ENCODE measurements at regions not wholly inside any gene's neighbourhood (a gene's known extent, or its start where the extent isn't known, plus 50 kb on each side); places are given as distances from the start of the nearest gene placed in this dataset.
"Not testable (repeated sequence)": the region's sequence is repeated elsewhere in the genome, so short reads cannot be mapped to it uniquely, and the experiment has no call there.

DNA sequence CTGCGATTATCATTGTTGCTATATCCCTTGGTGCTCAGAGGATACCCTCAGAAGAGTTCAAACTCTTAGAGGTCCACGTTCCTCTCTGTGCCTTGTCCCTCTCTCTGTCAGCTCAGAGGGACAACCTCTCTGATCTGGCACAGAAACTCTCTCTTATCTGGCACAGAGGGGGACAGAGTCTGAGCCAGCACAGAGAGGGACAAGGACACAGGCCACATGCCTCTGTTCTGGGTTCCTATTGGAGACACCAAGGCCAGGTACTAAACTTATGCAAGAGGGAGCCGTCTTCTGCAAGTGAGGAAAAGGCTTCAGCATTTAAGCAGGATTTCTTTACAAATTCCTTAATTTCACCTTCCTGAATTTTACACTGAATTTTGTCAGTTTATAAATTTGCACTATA is 565.2 kb downstream of the TOX3 start:
- DNase-seq (ENCODE audit: low read depth, low spot score): no peak

DNA sequence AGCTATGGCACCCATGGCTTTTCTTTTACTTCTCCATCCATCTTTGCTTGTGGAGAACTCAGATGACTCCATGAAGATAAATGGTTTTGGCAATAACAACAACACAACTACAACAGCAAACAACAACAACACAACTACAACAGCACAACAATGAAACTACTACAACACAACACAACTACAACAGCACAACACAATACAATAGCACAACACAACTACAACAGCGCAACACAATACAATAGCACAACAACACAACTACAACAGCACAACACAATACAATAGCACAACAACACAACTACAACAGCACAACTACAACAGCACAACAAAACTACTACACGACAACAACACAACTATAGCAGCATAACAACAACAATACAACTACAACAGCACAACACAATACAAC is 569.4 kb downstream of the TOX3 start:
- DNase-seq (ENCODE audit: low read depth, low spot score): not testable (repeated sequence)

DNA sequence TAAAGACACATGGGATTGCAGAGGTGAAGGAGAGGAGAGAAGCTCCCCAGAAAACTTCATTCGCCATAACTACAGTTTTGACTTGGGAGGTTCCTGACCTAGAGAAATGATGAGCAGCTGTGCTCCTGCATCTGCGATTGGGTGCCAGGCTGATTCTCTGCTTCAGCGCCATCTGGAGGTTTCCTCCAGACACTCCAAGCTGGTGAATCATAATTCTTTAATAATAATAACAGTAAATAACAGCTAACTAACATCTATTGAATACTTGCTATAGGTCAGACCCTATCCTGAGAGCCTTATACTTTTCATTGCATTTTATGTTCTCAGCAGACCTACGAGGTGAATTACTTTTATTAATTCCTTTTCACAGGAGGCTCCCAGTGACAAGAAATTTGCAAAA is 575.8 kb downstream of the TOX3 start:
- no peak for DNase-seq (ENCODE audit: low read depth, low spot score)

DNA sequence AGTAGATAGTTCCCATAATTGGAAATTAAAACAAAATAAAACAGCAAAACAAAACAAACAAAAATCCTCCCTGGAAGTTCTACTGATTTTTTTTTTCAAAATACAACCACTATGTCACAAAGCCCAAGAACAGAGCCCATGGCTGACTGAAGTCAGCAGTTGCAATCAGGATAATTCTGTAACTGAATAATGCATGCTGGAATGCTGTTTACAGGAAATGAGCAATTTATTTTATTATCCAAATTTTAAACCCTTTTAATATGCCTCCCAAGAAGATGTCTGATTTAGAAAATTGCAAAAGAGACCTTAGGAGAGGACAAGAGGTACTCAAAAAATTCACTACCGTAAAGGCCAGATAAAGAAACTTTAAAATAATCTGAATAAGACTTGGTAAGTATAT is 578.2 kb downstream of the TOX3 start:
- DNase-seq (ENCODE audit: low read depth, low spot score): no peak

DNA sequence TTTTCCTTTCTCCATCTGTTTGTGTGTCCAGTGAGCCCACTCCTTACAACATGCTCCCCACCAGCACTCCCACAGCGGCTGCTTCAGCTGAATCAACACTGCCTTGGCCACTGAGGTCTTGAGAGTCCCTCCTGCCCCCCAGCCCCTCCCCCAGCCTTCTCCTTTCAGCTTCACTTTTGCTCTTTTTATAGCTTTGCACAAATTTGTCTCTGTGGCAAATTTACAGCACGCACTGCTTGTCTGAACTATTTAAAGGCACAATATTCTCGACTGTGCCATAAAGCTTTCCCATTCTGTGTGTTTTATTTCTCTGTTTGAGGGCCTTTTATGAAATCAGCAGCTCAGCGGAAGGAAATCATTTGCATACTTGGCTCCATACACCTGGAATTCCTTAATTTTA is 579.3 kb downstream of the TOX3 start:
- peak; percentile 12 for DNase-seq (ENCODE audit: low read depth, low spot score)

DNA sequence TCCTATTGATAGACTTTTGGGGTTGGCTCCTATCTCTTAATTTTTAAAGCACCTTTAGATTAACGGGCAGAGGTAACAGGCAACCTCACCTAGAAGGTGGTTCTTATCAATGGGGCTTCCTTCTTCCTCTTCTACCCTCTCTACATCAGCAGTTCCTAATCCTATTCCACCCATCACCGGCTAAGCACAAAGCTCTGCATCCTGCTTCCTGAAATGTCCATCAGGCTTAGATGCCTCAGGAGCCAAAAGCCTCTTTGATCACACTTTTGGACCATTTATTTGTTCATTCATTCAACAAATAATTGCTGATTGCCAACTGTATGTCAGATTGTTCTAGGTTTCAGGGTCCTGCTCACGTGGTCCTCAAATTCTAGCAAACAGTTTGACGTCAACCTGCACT is 586.0 kb downstream of the TOX3 start:
- DNase-seq (ENCODE audit: low read depth, low spot score): no peak

DNA sequence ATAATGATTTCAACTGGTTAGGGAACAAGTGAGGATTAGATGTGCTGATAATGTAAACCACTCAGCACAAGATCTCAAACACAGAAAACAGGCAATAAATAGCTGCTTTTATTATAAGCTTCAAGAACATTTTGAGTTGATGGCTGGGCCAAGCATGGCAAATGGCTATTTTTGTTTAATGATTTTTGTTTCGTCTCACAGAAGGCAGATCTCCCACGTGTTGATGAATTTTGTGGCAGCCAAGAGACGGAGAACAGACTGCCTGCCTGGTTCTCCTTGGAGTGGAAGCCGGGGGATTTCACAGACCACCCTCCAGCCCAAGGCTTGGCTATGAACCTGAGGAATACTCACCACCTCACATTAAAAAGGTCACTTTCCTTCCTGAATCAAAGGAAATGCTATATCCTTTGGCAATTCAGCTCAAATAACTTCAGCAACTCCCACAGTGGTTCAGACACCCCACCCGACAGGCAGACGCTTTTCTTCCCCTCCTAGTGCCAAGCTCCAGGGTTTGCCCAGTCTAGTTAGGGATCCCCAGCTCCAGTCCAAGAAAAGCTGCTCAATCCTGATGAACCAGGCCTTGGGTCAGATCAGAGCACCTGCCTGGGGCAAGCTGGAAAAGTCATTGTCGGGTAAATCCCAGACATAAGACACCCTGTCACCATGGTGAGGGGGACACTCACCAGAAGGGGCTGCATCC is 593.5 kb downstream of the TOX3 start:
- DNase-seq (ENCODE audit: low read depth, low spot score): no peak

DNA sequence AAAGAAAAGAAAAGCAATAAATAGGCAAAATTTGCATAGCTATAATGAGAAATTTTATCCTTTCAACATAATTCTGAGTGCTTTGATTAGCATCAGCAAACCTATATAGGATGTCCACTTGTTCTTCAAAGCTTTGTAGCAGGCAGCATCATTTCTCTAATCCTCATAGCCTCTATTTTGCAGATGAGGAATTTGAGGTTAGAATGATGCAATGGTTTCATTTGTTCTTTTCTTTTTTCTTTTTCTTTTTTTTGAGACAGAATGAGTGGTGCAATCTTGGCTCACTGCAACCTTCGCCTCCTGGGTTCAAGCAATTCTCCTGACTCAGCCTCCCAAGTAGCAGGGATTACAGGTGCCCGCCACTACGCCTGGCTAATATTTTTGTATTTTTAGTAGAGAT is 594.4 kb downstream of the TOX3 start:
- no peak for DNase-seq (ENCODE audit: low read depth, low spot score)

DNA sequence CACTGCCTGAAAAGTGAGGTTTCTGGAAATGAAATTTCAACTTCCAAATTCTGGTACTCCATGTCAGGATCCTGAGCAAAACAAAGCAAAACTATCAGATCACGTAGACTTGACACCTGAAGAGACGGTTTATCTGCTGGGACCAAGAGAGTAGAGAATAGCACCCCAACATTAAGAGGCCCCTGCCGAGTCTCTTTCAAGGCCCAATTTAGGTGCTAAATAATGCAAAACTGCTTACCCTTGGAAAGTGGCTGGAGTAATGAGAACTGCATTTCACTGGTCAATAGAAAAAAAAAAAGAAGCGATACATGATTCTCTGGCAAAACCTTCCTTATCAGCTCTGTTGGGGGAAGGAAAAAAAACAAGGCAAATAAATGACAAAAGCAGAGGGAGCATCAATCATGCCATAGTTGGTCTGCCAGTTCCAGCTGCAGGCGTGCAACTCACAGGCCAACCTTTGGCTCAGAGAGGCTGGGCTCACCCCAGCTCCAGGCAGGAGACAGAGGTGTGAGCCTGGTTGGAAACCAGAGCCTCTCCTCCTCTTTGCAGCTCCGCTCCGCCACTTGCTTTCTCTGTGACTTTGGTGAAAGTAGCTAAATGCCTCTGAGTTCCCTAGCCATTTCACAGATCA is 595.2 kb downstream of the TOX3 start:
- no peak for DNase-seq (ENCODE audit: low read depth, low spot score)

DNA sequence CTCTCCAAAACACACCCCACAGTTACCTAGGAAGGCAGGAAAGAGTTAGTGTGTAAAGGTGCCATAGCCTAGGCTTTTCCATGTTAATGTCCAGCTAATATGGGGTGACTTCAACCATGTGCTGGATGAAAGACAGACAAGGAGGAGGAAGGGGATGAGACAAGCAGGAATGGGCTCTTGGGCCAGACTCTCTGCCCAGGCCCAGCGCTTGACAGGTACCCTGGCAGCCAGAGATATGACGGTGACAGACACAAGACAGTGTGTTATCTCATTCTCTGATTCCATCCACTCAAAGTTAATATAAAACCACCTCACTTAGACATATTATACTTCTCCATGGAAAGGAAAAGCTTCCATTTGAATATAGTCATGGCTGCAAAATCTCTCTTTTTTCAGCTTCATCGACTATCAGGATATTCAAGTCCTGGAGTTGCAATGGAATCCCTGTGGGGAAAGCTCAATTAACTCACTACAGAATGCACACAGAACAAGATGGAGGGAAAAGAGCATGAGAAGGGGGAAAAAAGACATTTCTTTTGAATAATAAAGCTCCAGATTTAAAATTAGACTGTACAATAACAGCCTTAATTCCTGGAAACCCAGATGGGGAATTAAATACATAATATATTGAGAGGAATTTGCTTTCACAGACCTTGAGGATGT is 596.7 kb downstream of the TOX3 start:
- no peak for DNase-seq (ENCODE audit: low read depth, low spot score)

DNA sequence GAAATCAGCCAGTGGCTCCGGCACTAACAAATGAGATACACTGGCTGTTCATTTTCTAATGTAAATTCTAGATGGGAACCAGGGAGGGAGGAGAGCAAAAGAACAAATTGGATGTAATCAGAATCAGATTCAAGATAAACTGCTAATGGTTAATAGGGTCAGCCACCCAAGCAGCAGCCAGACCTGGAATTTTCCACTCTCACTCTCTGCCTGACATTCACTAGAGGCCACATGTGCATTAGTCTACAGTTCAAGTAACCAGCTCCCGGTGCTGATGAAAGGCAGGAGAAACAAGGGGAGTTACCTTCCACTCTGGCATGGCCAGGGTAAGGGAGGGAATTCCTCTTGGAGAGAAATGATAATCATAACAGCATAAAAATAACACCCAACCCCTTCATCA is 597.7 kb downstream of the TOX3 start:
- DNase-seq (ENCODE audit: low read depth, low spot score): no peak

DNA sequence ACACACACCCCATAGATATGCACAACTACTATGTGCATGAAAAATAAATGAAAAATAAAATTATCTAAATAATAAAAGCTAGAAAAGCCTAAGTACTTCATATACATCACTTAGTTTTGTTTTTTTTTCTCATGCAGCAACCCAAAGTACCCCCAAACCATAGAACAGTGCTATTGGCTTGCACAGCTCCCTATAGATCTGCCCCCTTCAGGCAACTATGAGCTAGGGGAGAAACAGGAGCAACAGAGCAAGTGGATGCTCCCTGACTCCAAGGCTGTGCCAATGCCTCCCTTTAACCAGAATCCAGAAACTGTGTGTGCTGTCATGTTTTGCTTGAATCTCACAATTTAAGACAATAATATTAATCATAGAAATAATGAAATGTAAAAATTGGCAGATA is 605.5 kb downstream of the TOX3 start:
- DNase-seq (ENCODE audit: low read depth, low spot score): no peak

DNA sequence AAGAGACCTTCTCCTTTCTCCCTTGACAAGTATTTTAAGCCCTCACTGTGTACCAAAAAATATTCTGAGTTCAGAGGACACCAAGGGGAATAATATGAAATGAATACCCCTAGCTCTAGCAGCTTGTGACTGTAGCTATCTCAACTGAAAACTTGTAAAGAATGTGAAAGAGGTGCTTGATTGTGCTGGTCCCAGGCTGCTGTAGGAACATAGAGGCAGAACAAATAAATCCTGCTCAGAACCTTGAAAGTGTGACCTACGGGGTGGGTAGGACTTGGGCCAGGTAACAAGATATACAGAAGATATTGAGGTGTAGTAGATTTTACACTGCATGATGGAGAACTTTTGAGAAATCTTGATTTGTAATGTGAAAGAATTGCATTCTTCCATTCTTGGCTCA is 606.8 kb downstream of the TOX3 start:
- DNase-seq (ENCODE audit: low read depth, low spot score): no peak

DNA sequence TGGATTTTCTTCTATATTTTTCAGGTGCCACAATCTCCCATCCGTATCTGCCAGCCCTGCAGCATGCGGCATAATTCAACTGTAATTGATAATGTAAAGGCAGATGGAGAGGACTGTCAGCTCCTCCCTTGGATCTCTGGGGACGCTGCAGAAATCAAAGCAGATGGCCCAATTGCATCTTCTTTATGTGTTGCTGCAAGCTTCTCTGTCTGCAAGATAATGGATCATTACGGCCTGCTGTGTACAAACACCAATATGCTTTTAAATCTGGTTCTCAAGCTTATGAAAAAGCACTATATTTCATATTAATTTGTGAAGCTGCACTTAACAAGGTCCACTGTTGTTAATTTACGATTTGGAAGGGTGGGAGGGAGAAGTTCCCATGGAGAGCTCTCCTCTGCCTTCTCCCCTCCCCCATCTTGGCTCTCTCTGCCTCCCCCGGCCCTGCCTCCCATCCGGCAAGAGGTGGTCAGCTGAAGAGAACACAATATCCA is 607.5 kb downstream of the TOX3 start:
- no peak for DNase-seq (ENCODE audit: low read depth, low spot score)

DNA sequence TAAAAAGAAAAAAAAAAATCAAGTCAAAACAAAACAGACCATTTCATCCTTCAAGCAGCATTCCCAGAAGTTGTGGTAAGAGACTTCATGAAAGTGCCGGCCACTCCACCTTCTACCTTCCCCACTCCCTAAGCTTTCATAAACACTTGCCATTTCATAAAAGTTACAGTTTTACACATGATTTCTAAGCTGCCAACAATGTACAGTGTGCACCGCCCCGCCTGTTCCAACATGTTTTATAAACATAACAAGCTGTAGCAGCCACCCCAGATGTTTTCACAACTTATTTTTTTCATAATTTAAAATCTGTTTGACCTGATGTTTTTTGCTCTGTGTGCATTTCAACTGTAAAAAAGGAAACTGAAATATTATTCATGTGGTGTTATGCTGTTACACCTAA is 608.1 kb downstream of the TOX3 start:
- DNase-seq (ENCODE audit: low read depth, low spot score): no peak

DNA sequence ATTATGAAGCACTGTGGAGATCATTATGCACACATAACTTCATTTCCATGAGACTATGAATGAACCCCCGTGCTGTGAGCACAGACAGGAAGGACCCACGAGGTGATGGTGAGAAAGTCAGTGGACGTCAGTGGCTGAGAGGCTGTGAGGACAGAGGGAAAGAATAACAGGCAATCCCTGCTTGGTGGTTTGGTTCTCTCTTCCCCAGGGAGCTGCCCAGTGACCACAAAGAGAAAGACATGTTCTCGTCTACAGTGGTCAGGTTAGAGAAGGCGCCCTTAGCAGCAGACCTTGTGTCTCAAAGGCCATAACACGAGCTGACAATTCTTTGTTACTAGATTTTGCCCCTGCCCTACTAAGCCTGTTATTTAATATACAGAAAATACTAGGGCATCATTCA is 609.2 kb downstream of the TOX3 start:
- peak; percentile 9 for DNase-seq (ENCODE audit: low read depth, low spot score)

DNA sequence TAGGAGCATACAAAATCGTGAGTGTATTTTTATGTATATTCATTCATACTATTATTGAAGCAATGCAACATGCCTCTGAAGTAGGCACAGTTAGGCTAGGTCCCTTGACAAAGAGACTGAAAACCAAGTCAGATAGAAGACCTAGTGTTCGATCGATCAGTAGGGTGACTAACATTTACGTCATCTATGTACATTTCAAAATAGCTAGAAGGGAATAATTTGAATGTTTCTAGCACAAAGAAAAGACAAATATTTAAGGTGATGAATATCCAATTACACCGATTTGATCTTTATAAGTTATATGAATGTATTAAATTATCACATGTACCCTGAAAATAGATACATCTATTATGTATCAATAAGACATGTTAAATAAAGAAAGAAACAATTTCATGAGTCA is 610.1 kb downstream of the TOX3 start:
- DNase-seq (ENCODE audit: low read depth, low spot score): no peak

DNA sequence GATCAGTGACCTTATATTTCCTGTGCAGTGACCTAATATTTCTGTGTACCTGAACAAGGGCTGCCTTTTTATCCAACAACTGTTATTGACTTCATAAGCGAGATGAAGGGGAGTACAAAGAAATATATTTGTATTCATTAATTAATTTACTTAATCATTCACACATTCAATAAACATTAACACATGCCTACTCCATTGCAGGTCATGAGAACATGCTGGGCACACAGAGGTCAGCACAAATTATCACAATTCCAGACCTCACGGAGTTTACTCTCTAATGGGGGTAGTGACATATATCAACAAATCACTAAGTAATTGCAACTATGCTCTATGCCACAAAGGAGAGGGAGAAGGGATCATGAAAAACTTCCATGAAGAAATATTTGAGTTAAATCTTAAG is 614.6 kb downstream of the TOX3 start:
- no peak for DNase-seq (ENCODE audit: low read depth, low spot score)

DNA sequence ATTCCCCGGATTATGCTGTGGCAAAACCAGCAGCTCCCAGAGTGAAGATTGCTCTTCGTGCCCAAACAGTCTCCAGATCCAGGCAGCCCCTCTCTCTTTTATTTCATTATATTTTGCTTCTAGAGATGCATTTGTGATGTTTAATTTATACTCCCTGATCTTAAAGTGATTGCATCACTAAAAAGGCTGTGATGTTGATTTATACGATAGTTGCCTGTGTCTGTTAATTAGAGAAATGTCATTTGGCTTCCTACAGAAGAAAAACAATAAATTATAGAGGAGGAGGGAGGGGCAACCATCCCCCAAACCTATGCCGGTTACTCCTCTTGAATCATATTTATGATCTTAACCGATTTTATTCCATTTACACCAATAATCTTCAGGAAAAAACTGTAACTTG is 615.3 kb downstream of the TOX3 start:
- DNase-seq (ENCODE audit: low read depth, low spot score): no peak

DNA sequence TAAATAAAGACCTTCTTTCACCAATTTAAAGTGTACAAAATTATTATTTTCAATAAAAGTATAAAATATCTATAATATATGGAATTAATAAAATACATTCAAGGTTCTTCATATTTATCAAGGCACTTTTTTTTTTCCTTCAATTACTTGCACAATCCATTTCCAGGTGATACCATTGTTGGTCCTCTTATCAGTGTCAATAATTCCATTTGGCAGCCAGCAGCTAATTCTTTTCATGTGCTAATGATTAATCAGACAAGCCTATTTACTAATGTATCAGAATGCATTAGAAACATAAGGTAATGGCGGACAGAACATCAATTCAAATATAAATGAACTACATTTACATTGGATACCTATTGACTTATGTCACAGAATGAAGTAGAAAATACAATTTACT is 622.2 kb downstream of the TOX3 start:
- DNase-seq (ENCODE audit: low read depth, low spot score): no peak

DNA sequence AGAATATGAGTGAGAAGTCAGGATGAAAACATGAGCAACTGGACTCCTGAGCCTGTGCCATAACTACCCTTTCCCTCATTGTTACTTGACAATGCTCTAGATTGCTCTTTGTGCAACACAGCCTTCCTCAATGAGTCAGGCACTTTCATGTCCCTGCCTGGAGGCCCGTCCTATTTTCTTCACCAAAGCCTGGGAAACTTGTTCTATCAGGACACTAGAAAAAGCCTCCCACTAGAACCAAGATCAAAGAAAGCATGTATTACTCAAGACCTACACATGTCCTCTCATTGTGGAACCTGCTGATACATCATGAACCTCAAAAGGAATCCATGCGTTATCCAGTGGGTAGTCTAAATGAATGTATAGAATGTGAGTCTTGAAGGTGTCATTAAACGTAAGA is 624.5 kb downstream of the TOX3 start:
- no peak for DNase-seq (ENCODE audit: low read depth, low spot score)

DNA sequence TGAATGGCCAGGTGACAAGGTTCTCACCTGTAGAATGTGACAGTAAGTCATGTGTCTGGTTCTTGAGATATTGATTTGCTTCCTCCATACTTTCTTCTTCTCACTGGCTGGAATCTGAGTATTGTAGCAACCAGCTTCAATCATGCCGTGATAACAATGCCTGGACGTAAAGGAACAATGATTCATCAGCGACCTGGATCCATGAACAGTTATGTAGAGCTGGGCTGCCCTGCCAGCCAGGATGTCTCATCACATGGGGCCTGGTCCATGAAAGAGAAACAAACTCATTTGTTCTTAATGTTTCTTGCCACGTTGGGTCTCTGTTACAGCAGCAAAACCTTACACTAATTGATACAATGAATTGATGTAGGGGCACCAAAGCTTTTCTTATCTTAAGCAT is 627.2 kb downstream of the TOX3 start:
- no peak for DNase-seq (ENCODE audit: low read depth, low spot score)

DNA sequence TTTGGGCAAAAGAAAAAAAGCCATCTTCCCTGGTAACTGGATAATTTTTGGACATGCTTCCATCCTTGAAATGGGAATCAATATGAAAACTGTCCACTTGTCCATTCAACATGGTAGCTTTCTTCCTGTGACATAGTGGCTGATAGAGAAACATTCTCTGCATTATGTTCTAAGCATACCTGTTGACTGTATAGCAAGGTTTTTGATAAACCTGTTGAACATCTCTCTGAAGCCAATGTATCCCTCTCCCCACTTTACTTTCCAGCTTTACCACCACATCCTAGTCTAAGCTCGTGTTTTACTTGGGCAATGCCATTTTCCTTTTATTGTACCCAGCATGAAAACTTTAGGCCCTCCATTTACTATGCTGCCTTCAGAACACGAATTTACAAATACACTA is 630.1 kb downstream of the TOX3 start:
- no peak for DNase-seq (ENCODE audit: low read depth, low spot score)
